ENCODE measurements at regions not wholly inside any gene's neighbourhood (a gene's known extent, or its start where the extent isn't known, plus 50 kb on each side); places are given as distances from the start of the nearest gene placed in this dataset.
A peak's percentile ranks its signal among the peaks of the same experiment; 100 is the strongest.

DNA sequence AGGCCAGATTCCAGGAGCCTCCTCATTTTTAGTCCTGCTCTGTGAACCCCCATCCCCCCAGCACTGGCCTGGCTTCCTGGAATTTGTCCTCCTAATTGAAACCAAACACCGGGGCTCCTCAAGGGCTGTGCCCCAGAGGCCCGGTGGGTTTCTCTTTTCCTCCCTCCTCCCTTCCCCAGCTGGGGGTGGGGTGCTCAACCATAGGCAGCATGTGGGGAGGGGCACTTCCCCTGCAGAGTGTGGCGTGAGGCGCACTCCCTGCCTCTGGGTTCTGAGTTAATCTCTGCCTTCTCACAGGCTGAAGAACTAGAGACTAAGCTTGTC lies 67.5 kb upstream of the ACOT11 start:
- no peaks in the 10 kb centered on the region for H3K36me3 ChIP-seq (ENCODE audit: control insufficient read depth, insufficient read depth, low read length)
- FAIRE-seq (no peak), DNase-seq (ENCODE audit: extremely low read depth in 1 of 4, low spot score in 3 of 4) (peak; percentile 41 to 62 (median 50)), ATAC-seq (peak; percentile 64)
- H3K9ac ChIP-seq (ENCODE audit: insufficient read depth in 1 of 2, low read depth in 2 of 2, low read length in 2 of 2), result peak overlapping the region in 1 of 2 experiments; percentile 79; a peak in 2 of 4 replicates
- POLR2A ChIA-PET, result interaction anchor here (0.6 to 1.5 kb wide), 4 partner anchors 9 to 77 kb away, joined by 3 to 4 read pairs (median 4); partner anchors contain the start of gene SSBP3
- peaks cover 22 to 44% of the 10 kb centered on the region in 2 experiments for H3K4me1 ChIP-seq (replicated peaks in 1 of 2; ENCODE audit: control insufficient read depth in 2 of 2, insufficient read depth in 2 of 2, low read length in 2 of 2)
- H3K9me1 ChIP-seq (ENCODE audit: control insufficient read depth, insufficient read depth, low read length), result no peaks in the 10 kb centered on the region
- CTCF ChIA-PET (ENCODE audit: low intra/inter-chr PET ratio), result no interaction called here
- H3K27me3 ChIP-seq (ENCODE audit: control insufficient read depth in 2 of 2, insufficient read depth in 2 of 2, low read length in 2 of 2), result no peaks in the 10 kb centered on the region
- H3K4me3 ChIP-seq, result no peak overlapping the region
- 2% methylated on average over 4 of the region's 4 CpGs for WGBS (ENCODE audit: insufficient coverage, low coverage, missing lambda C conversion rate)
- in situ Hi-C loops (cut with MboI) (loop anchor here (25.0 kb wide), 1 partner anchor 168 kb away; no protein-coding TSS in a partner anchor), intact Hi-C loops (cut with micrococcal nuclease) (loop anchor here (10.0 kb wide), 1 partner anchor 266 kb away; no protein-coding TSS in a partner anchor)
- H4K20me1 ChIP-seq (replicated peaks; ENCODE audit: control insufficient read depth, insufficient read depth, low read length), result no peaks in the 10 kb centered on the region
- H2AFZ ChIP-seq (ENCODE audit: low read depth, low read length), result peak overlapping the region; percentile 53
- H3K9me3 ChIP-seq (replicated peaks; ENCODE audit: control insufficient read depth, insufficient read depth, low read depth, low read length), result no peaks in the 10 kb centered on the region
- H3K4me2 ChIP-seq (ENCODE audit: insufficient read depth, low read length), result peak overlapping the region; percentile 10; the same call in 1 of the 2 replicates
- no peak overlapping the region for H3K27ac ChIP-seq (ENCODE audit: extremely low read depth, low read depth, low read length)
- no peaks in the 10 kb centered on the region for H3K79me2 ChIP-seq (ENCODE audit: control insufficient read depth, insufficient read depth, low read length)
- no TSS peak for BruUV-seq (replicated peaks)
- TF ChIP-seq, protein P1, sequence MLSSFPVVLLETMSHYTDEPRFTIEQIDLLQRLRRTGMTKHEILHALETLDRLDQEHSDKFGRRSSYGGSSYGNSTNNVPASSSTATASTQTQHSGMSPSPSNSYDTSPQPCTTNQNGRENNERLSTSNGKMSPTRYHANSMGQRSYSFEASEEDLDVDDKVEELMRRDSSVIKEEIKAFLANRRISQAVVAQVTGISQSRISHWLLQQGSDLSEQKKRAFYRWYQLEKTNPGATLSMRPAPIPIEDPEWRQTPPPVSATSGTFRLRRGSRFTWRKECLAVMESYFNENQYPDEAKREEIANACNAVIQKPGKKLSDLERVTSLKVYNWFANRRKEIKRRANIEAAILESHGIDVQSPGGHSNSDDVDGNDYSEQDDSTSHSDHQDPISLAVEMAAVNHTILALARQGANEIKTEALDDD (IDR thresholded peaks at IDR 0.05), result peak; percentile 20; the same call in 1 of the 2 replicates
- TF ChIP-seq SPI1 (IDR thresholded peaks at IDR 0.05; ENCODE audit: borderline replicate concordance, low read depth, low read length), result peak; percentile 72
- no peak for TF ChIP-seq CBX1 (IDR thresholded peaks at IDR 0.05; ENCODE audit: low read depth)
- TF ChIP-seq SRSF9 (IDR thresholded peaks at IDR 0.05; ENCODE audit: borderline replicate concordance, low read depth, low read length), result no peak
- TF ChIP-seq NRF1 (conservative IDR thresholded peaks at IDR 0.05 in 1 of 2, IDR thresholded peaks at IDR 0.05 in 1 of 2), result no peak
- TF ChIP-seq CREM (IDR thresholded peaks at IDR 0.05; ENCODE audit: low read depth), result no peak; the same call in 1 of the 2 replicates
- no peak for TF ChIP-seq MLX (CRISPR knock-in tag; conservative IDR thresholded peaks at IDR 0.05)
- no peak for TF ChIP-seq ZBTB43 (CRISPR knock-in tag; IDR thresholded peaks at IDR 0.05)
- TF ChIP-seq ZNF165 (CRISPR knock-in tag; IDR thresholded peaks at IDR 0.05; ENCODE audit: borderline replicate concordance), result no peak
- TF ChIP-seq EGR1 (conservative IDR thresholded peaks at IDR 0.05), result no peak
- no peak for TF ChIP-seq HLTF (IDR thresholded peaks at IDR 0.05)
- TF ChIP-seq BMI1 (IDR thresholded peaks at IDR 0.05; ENCODE audit: low read length), result no peak
- TF ChIP-seq ZNF134 (CRISPR knock-in tag; conservative IDR thresholded peaks at IDR 0.05), result no peak
- no peak for TF ChIP-seq PML (IDR thresholded peaks at IDR 0.05; ENCODE audit: low read length)
- TF ChIP-seq ZBTB7A (IDR thresholded peaks at IDR 0.05; ENCODE audit: borderline replicate concordance, control insufficient read depth, low read depth, low read length), result peak; percentile 54; the same call in 1 of the 2 replicates
- no peak for TF ChIP-seq ZFP1 (CRISPR knock-in tag; IDR thresholded peaks at IDR 0.05)
- no peak for TF ChIP-seq KDM2B (CRISPR knock-in tag; IDR thresholded peaks at IDR 0.05)
- TF ChIP-seq, protein P2, sequence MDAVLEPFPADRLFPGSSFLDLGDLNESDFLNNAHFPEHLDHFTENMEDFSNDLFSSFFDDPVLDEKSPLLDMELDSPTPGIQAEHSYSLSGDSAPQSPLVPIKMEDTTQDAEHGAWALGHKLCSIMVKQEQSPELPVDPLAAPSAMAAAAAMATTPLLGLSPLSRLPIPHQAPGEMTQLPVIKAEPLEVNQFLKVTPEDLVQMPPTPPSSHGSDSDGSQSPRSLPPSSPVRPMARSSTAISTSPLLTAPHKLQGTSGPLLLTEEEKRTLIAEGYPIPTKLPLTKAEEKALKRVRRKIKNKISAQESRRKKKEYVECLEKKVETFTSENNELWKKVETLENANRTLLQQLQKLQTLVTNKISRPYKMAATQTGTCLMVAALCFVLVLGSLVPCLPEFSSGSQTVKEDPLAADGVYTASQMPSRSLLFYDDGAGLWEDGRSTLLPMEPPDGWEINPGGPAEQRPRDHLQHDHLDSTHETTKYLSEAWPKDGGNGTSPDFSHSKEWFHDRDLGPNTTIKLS (IDR thresholded peaks at IDR 0.05; ENCODE audit: borderline replicate concordance, low read depth), result 0 out of 2 replicates have a peak, but pooled peaks have one; percentile 16
- TF ChIP-seq, protein P3, sequence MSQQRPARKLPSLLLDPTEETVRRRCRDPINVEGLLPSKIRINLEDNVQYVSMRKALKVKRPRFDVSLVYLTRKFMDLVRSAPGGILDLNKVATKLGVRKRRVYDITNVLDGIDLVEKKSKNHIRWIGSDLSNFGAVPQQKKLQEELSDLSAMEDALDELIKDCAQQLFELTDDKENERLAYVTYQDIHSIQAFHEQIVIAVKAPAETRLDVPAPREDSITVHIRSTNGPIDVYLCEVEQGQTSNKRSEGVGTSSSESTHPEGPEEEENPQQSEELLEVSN (IDR thresholded peaks at IDR 0.05; ENCODE audit: borderline replicate concordance in 1 of 2, extremely low read depth in 1 of 2, insufficient read depth in 1 of 2, insufficient read length in 1 of 2, low read depth in 1 of 2, low read length in 1 of 2, poor library complexity in 1 of 2, severe bottlenecking in 1 of 2), result no peak

Measured in K562 (cell line).